T47D (cell line): ENCODE measurements at regions not wholly inside any gene's neighbourhood (a gene's known extent, or its start where the extent isn't known, plus 50 kb on each side); places are given as distances from the start of the nearest gene placed in this dataset.

Experiments used
- DNase-seq, 2 experiments: peaks; one replicate each; pipeline versions ENCODE4 v3.0.0 to v3.0.0-alpha.2; 2011 to 2012; ENCODE audit warnings: low read depth in 1 of 2, low spot score in 1 of 2
- JUND ChIP-seq: IDR thresholded peaks from 2 replicates; pipeline ENCODE4 v1.6.1; 2012; ENCODE audit warnings: low read depth
- in situ Hi-C: cut with HindIII; loops from 2 replicates; pipeline ENCODE4 v1.10.0; 2016; ENCODE audit warnings: low sequenced_read_pairs, low pct_unique_long_range_greater_than_20kb

DNA sequence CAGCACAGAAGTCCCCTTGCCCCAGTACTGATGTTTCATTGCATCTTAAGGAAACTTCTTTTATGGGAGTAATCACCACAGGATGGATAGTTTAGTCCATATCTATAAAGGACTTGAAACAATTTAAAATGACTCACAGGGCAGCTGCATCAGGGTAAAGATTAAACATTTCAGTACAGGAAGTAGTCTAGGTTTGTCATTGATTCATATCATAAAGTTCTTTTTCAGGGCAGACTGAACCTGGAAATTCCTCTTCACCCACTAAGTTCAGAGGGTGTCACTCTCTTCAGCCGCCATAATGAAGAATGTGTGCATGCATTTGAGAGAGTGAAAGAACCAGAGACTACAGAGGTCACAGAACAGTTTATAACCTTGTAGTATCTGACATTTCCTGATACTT, 296.3 kb upstream of the JAG1 start:
- no peak for TF ChIP-seq JUND
- DNase-seq: no peak
- in situ Hi-C loops: no loop called here

- in situ Hi-C loops: no loop called here
- no peak for TF ChIP-seq JUND
- no peak for DNase-seq
These were observed 297.3 kb upstream of the JAG1 start for GRCh38 chr20:10971096-10971495.

- TF ChIP-seq JUND: no peak
- in situ Hi-C loops: no loop called here
- DNase-seq: no peak
These were observed 298.5 kb upstream of the JAG1 start for GRCh38 chr20:10972219-10972860.

DNA sequence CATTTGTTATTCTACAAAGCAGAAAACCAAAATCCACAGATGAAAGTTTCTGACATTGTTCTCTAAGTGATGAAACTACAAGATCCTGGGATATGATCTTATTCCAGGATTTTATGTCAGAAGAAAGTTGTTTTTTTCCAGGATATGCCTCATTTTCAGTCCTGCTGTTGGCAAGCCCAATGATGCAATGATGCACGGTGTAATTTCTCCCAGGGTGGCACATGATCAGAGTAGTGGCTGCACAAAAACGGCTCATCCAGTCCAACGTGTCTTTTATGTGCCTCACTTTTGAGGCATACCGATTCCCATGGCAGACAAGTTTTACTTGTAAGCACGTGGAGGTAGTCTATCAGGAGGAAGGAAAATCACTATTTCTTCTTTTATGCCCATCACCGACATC, 302.3 kb upstream of the JAG1 start:
- no peak for TF ChIP-seq JUND
- no peak for DNase-seq
- in situ Hi-C loops: no loop called here

GRCh38 chr20:10978019-10978702, 304.4 kb upstream of the JAG1 start:
- no peak for DNase-seq
- TF ChIP-seq JUND: no peak
- in situ Hi-C loops: no loop called here

- no peak for TF ChIP-seq JUND
- in situ Hi-C loops: no loop called here
- DNase-seq: no peak
These were observed 304.9 kb upstream of the JAG1 start for GRCh38 chr20:10978713-10979112.

DNA sequence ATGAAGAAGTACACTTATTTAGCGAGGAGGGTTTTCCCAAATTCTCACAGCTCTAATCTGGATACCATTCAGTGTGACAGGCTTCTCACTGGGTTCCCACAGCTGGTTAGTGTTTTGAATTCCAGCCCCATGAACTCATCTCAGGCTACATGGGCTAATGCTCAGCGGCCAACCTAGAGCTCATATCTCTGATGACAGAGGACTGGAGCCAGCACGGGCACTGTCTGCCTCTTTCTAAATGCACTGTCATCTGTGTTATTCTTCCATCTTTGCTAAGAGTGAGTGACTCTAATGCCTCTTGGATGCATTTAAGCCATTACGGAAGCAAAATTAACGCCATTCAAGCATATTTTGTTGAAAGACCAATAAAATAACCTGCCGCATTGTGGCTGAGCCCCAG, 308.9 kb upstream of the JAG1 start:
- no peak for DNase-seq
- TF ChIP-seq JUND: no peak
- in situ Hi-C loops: no loop called here

- in situ Hi-C loops: no loop called here
- no peak for DNase-seq
- no peak for TF ChIP-seq JUND
These were observed 310.5 kb upstream of the JAG1 start for GRCh38 chr20:10984294-10984693.

DNA sequence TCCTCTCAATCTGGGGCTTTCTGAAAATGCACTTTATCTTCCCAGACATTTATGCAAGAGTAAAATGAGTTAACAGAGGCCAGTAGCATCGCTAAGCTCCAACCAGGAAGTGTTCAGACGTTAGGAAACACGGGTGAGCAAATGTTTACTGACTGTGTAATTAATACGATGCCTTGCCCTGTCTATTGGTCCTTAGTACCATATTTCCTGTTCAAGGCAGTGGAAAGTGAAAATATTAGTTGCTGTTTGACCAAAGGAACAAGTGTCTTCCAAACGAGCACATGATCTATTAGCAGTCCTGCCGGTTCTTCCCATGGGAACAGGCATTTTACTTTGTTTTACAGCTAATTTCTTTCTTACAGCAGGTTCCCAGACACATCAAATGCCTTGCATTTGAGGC, 311.1 kb upstream of the JAG1 start:
- DNase-seq: peak in 1 of 2 experiments; percentile 7
- TF ChIP-seq JUND: no peak
- in situ Hi-C loops: no loop called here

GRCh38 chr20:10985536-10985935, 311.7 kb upstream of the JAG1 start:
- in situ Hi-C loops: no loop called here
- no peak for DNase-seq
- no peak for TF ChIP-seq JUND

- TF ChIP-seq JUND: no peak
These were observed 312.8 kb upstream of the JAG1 start for GRCh38 chr20:10986586-10986985.

DNA sequence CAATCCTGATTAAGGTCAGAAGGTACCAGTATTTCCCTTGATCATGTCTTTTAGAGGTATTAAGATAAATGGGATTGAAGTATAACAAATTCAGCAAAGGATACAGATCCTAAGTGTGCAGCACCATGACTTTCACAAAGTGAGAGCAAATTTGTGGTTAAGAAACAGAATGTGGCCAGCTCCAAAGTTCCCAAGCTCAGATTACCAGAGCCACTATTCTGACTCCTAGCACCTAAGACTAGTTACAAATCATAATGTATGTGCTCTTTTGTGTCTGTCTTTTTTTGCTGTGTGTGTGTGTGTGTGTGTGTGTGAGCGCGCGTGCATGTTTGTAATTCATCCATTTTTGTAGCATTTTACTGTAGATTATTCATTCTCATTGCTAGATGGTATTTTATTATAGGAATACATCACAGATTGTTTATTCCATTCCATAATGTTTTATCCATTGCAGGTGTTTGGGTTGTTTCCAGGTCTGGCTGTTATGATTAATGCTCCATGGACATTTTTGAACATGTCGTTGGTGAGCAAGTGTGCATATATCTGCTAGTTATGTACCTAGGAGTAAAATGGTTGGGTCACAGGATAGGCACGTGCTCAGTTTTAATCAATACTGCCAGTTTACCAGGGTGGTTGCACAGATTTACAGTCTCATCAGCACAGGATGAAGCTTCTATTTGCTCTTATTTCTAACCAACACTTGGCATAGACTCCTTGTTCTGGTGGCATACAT, 314.0 kb upstream of the JAG1 start:
- in situ Hi-C loops: no loop called here
- DNase-seq: no peak
- no peak for TF ChIP-seq JUND

More at GRCh38 chr20:10986586-10986985, 312.8 kb upstream of the JAG1 start:
- in situ Hi-C loops: no loop called here
- no peak for DNase-seq
